Astrocyte (in vitro differentiated cells and primary cell): ENCODE measurements at regions not wholly inside any gene's neighbourhood (a gene's known extent, or its start where the extent isn't known, plus 50 kb on each side); places are given as distances from the start of the nearest gene placed in this dataset.

Experiments used
- EZH2 ChIP-seq: IDR thresholded peaks from 2 replicates; pipeline ENCODE4 v1.6.1; 2012; ENCODE audit warnings: mild to moderate bottlenecking, low read length, inconsistent platforms; ENCODE audit not compliant: insufficient read depth
- TF ChIP-seq, protein P1 (sequence below): IDR thresholded peaks from 2 replicates; pipeline ENCODE4 v1.5.1; 2011; ENCODE audit warnings: low read depth, mild to moderate bottlenecking, inconsistent platforms, low read length, moderate library complexity; ENCODE audit not compliant: insufficient read depth

- TF ChIP-seq, protein P1, sequence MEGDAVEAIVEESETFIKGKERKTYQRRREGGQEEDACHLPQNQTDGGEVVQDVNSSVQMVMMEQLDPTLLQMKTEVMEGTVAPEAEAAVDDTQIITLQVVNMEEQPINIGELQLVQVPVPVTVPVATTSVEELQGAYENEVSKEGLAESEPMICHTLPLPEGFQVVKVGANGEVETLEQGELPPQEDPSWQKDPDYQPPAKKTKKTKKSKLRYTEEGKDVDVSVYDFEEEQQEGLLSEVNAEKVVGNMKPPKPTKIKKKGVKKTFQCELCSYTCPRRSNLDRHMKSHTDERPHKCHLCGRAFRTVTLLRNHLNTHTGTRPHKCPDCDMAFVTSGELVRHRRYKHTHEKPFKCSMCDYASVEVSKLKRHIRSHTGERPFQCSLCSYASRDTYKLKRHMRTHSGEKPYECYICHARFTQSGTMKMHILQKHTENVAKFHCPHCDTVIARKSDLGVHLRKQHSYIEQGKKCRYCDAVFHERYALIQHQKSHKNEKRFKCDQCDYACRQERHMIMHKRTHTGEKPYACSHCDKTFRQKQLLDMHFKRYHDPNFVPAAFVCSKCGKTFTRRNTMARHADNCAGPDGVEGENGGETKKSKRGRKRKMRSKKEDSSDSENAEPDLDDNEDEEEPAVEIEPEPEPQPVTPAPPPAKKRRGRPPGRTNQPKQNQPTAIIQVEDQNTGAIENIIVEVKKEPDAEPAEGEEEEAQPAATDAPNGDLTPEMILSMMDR, result no peak
- TF ChIP-seq EZH2, result no peak
Measured at GRCh38 chr4:147029296-147029695, 83.6 kb upstream of the TTC29 start.
